GM10266 (cell line): ENCODE measurements at regions not wholly inside any gene's neighbourhood (a gene's known extent, or its start where the extent isn't known, plus 50 kb on each side); places are given as distances from the start of the nearest gene placed in this dataset.

ENCODE experiments used
- DNase-seq: peaks from one replicate; pipeline ENCODE4 v3.0.0; 2012; ENCODE audit errors: extremely low spot score
- CTCF ChIP-seq: IDR thresholded peaks from 2 replicates; pipeline ENCODE4 v1.5.1; 2012; ENCODE audit warnings: mild to moderate bottlenecking, low read depth; ENCODE audit not compliant: control insufficient read depth, insufficient read depth; ENCODE audit errors: missing control alignments

DNA sequence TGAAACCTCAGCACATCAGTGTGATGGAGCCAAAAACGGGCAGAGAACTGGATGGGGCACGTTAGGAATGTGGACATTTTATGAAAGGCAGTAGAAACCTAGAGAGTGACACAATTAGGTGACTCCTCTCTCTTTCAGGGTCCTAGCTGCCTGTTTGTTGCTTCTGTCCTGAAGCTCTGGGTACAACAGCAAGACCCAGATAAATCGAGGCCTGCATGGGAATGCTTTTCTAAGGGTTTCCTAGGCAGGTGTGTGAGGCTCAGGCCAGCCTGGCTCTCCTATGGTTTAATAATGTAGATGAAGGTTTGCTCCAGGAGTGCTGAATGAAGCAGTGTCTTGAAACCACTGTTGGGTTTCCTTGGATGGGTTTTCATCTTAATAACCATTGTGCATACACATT is 517.1 kb upstream of the RAB6C start:
- TF ChIP-seq CTCF, result no peak
- DNase-seq, result no peak

- DNase-seq, result no peak
- TF ChIP-seq CTCF, result no peak
Measured at GRCh38 chr2:129462967-129463366, 516.5 kb upstream of the RAB6C start.

GRCh38 chr2:129464036-129464435 is 515.4 kb upstream of the RAB6C start:
- no peak for TF ChIP-seq CTCF
- no peak for DNase-seq

GRCh38 chr2:129464631-129465030 is 514.8 kb upstream of the RAB6C start:
- no peak for TF ChIP-seq CTCF
- DNase-seq, result no peak

GRCh38 chr2:129465045-129465444 is 514.4 kb upstream of the RAB6C start:
- DNase-seq, result no peak
- TF ChIP-seq CTCF, result no peak

DNA sequence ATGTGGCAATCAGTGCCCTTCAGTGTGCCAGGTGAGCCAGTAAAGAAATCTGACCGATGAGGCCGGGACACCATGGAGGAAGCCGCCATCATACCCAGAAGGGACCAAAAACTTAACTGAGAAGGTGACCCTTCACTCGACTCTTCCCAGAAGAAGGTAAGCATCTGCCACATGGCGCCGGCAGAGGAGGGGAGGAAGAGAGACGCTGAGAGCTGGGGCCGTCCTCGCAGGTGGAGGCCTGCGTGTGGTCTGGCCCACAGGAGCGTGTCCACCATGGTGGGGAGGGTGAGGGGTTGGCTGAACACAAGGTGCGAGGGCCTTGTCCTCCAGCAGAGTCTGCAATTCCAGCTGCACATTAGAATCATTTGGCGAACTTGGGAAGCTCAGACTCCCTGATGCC is 513.1 kb upstream of the RAB6C start:
- TF ChIP-seq CTCF, result no peak
- no peak for DNase-seq

- TF ChIP-seq CTCF, result no peak
- DNase-seq, result no peak
Measured at GRCh38 chr2:129467012-129467779, 512.3 kb upstream of the RAB6C start.
